Glutamatergic neuron (in vitro differentiated cells): ENCODE measurements at regions not wholly inside any gene's neighbourhood (a gene's known extent, or its start where the extent isn't known, plus 50 kb on each side); places are given as distances from the start of the nearest gene placed in this dataset.

ENCODE experiments used
- DNase-seq: peaks from one replicate; pipeline ENCODE4 v3.0.0; 2022
- H3K27ac Mint-ChIP-seq: one replicate; pipeline ENCODE4 v1.8.0; 2020; ENCODE audit warnings: mild to moderate bottlenecking, mixed read lengths, inconsistent platforms; ENCODE audit not compliant: unreplicated experiment
- H3K27me3 Mint-ChIP-seq: one replicate; pipeline ENCODE4 v1.8.0; 2020; ENCODE audit warnings: mild to moderate bottlenecking, moderate library complexity, mixed read lengths, inconsistent platforms; ENCODE audit not compliant: unreplicated experiment
- H3K36me3 Mint-ChIP-seq: one replicate; pipeline ENCODE4 v1.8.0; 2020; ENCODE audit warnings: mild to moderate bottlenecking, mixed read lengths, inconsistent platforms; ENCODE audit not compliant: unreplicated experiment
- H3K4me1 Mint-ChIP-seq: one replicate; pipeline ENCODE4 v1.8.0; 2020; ENCODE audit warnings: mild to moderate bottlenecking, low read depth, mixed read lengths, inconsistent platforms; ENCODE audit not compliant: unreplicated experiment
- H3K4me3 Mint-ChIP-seq: one replicate; pipeline ENCODE4 v1.8.0; 2020; ENCODE audit warnings: mild to moderate bottlenecking, mixed read lengths, inconsistent platforms; ENCODE audit not compliant: unreplicated experiment
- H3K9me3 Mint-ChIP-seq: one replicate; pipeline ENCODE4 v1.8.0; 2020; ENCODE audit warnings: mild to moderate bottlenecking, moderate library complexity, mixed read lengths, inconsistent platforms; ENCODE audit not compliant: unreplicated experiment
- TF ChIP-seq, protein P1 (sequence below): fragments of 200-600 bp; sonication (generic); IDR thresholded peaks from one replicate; pipeline ENCODE4 v1.5.0; 2021; ENCODE audit not compliant: partially characterized antibody, unreplicated experiment

GRCh38 chr4:180372691-180373090 lies 1870.5 kb upstream of the TENM3 start:
- DNase-seq = no peak
- Mint-ChIP-seq H3K27ac (no peak overlapping the region), H3K36me3 (no peaks in the 10 kb centered on the region), H3K9me3 (no peaks in the 10 kb centered on the region), H3K4me3 (no peak overlapping the region), H3K27me3 (peaks cover 2% of the 10 kb centered on the region), H3K4me1 (no peaks in the 10 kb centered on the region)
- TF ChIP-seq, protein P1, sequence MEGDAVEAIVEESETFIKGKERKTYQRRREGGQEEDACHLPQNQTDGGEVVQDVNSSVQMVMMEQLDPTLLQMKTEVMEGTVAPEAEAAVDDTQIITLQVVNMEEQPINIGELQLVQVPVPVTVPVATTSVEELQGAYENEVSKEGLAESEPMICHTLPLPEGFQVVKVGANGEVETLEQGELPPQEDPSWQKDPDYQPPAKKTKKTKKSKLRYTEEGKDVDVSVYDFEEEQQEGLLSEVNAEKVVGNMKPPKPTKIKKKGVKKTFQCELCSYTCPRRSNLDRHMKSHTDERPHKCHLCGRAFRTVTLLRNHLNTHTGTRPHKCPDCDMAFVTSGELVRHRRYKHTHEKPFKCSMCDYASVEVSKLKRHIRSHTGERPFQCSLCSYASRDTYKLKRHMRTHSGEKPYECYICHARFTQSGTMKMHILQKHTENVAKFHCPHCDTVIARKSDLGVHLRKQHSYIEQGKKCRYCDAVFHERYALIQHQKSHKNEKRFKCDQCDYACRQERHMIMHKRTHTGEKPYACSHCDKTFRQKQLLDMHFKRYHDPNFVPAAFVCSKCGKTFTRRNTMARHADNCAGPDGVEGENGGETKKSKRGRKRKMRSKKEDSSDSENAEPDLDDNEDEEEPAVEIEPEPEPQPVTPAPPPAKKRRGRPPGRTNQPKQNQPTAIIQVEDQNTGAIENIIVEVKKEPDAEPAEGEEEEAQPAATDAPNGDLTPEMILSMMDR = no peak

DNA sequence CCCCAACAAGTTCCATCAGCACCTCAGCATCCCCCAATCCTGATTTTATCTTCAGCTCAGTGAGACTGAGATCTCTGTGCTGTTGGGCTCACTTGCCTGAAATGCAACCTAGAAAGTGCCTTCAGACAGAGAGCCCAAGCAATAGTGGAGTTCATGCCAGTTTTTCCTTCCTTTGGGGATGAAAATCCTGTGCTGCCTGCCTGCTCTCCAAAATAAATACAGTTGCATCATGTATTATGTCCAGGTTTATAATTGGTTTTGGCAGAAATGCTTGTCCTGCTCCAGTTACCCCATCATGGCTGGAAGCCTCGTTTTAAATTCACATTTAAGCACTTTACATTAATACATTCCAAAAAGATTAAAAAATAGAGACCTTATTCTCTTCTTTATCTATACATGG lies 1865.5 kb upstream of the TENM3 start:
- DNase-seq = no peak
- Mint-ChIP-seq H3K9me3 (peaks cover 2% of the 10 kb centered on the region), H3K4me3 (no peak overlapping the region), H3K4me1 (peaks cover 11% of the 10 kb centered on the region), H3K27me3 (no peaks in the 10 kb centered on the region), H3K27ac (no peak overlapping the region), H3K36me3 (no peaks in the 10 kb centered on the region)
- TF ChIP-seq, protein P1 = no peak

- Mint-ChIP-seq H3K36me3 (no peaks in the 10 kb centered on the region), H3K27ac (no peak overlapping the region), H3K4me3 (no peak overlapping the region), H3K27me3 (no peaks in the 10 kb centered on the region), H3K4me1 (peaks cover 13% of the 10 kb centered on the region), H3K9me3 (peaks cover 2% of the 10 kb centered on the region)
- no peak for DNase-seq
- TF ChIP-seq, protein P1 = no peak
These were observed 1862.5 kb upstream of the TENM3 start for GRCh38 chr4:180380733-180381132.

- TF ChIP-seq, protein P1 = no peak
These were observed 1851.6 kb upstream of the TENM3 start for GRCh38 chr4:180391613-180392012.

GRCh38 chr4:180394312-180394711 lies 1848.9 kb upstream of the TENM3 start:
- no peaks in the 10 kb centered on the region for H3K36me3 Mint-ChIP-seq
- peaks cover 2% of the 10 kb centered on the region for H3K27me3 Mint-ChIP-seq
- no peak overlapping the region for H3K27ac Mint-ChIP-seq
- H3K4me3 Mint-ChIP-seq = no peak overlapping the region
- DNase-seq = no peak
- TF ChIP-seq, protein P1 = no peak
- H3K4me1 Mint-ChIP-seq = peaks cover 9% of the 10 kb centered on the region
- H3K9me3 Mint-ChIP-seq = no peaks in the 10 kb centered on the region

More at GRCh38 chr4:180391613-180392012, 1851.6 kb upstream of the TENM3 start:
- H3K4me1 Mint-ChIP-seq = peaks cover 23% of the 10 kb centered on the region
- H3K9me3 Mint-ChIP-seq = peaks cover 5% of the 10 kb centered on the region
- H3K27ac Mint-ChIP-seq = no peak overlapping the region
- no peak overlapping the region for H3K4me3 Mint-ChIP-seq
- peaks cover 5% of the 10 kb centered on the region for H3K27me3 Mint-ChIP-seq
- DNase-seq = no peak
- no peaks in the 10 kb centered on the region for H3K36me3 Mint-ChIP-seq
